Gastroesophageal sphincter (tissue), 3 donors: ENCODE measurements at regions not wholly inside any gene's neighbourhood (a gene's known extent, or its start where the extent isn't known, plus 50 kb on each side); places are given as distances from the start of the nearest gene placed in this dataset.

ENCODE experiments used
- CTCF ChIP-seq, 4 experiments: fragments of 200-600 bp in 2 of 4; fragments of 450-650 bp in 2 of 4; sonication (generic) in 1 of 4; IDR thresholded peaks; one replicate each; pipeline ENCODE4 v1.5.1; 2017 to 2019; ENCODE audit warnings: antibody characterized with exemption in 4 of 4, mild to moderate bottlenecking in 2 of 4, moderate library complexity in 2 of 4
- POLR2A ChIP-seq, 2 donors: fragments of 450-650 bp; IDR thresholded peaks; one replicate each; pipeline ENCODE4 v1.6.1; 2017; ENCODE audit warnings: antibody characterized with exemption in 2 of 2, mild to moderate bottlenecking in 2 of 2, moderate library complexity in 1 of 2
- POLR2AphosphoS5 ChIP-seq: sonication (generic); formaldehyde crosslinking; IDR thresholded peaks from one replicate; pipeline ENCODE4 v1.6.1; 2017; ENCODE audit warnings: antibody characterized with exemption

DNA sequence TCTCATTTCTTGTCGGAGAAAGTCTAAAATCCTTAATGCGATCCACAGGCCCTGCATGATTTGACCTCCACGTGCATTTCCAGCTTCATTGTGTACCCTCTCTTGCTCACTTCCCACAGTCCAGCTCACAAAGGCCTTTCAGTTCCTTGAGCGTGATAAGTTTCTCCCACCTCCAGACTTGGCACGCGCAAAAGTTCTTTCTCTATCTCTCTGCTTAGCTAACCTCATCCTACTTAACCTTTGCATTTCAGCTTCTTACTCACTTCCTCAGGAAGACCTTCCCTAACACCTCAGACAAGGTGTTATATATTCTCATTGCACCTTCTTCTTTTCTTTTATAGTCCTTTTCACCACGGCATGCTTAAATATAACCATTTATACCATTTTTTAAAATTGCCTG lies 124.8 kb upstream of the XPO1 start:
- no peak for TF ChIP-seq CTCF (IDR thresholded peaks at IDR 0.05)
- no peak for TF ChIP-seq POLR2A (IDR thresholded peaks at IDR 0.05)
- TF ChIP-seq POLR2AphosphoS5 = no peak
